ENCODE measurements at regions not wholly inside any gene's neighbourhood (a gene's known extent, or its start where the extent isn't known, plus 50 kb on each side); places are given as distances from the start of the nearest gene placed in this dataset.

- TF ChIP-seq CTCF (conservative IDR thresholded peaks at IDR 0.05 in 1 of 2, IDR thresholded peaks at IDR 0.05 in 1 of 2; ENCODE audit: extremely low read depth in 1 of 2, insufficient read depth in 1 of 2, low read depth in 1 of 2, low read length in 2 of 2) (no peak), EZH2 (IDR thresholded peaks at IDR 0.05; ENCODE audit: borderline replicate concordance, low read length) (no peak)
Observed at GRCh38 chr10:121049489-121049888, 198.3 kb downstream of the WDR11 start.

Data from mammary epithelial cell (primary cell).